ENCODE measurements at regions not wholly inside any gene's neighbourhood (a gene's known extent, or its start where the extent isn't known, plus 50 kb on each side); places are given as distances from the start of the nearest gene placed in this dataset.

GRCh38 chr13:44207476-44207875 lies 166.1 kb upstream of the SERP2 start:
- POLR2A ChIA-PET: no interaction called here
- peaks cover 0 to 6% (median 4%) of the 10 kb centered on the region in 5 donors for H3K27me3 Mint-ChIP-seq
- H3K4me1 Mint-ChIP-seq: no peaks in the 10 kb centered on the region
- H3K9me3 Mint-ChIP-seq: peaks cover 0 to 5% (median 2%) of the 10 kb centered on the region in 9 donors
- peaks cover 0 to 5% (median 0%) of the 10 kb centered on the region in 3 donors for H3K36me3 Mint-ChIP-seq
- H3K27ac Mint-ChIP-seq: no peak overlapping the region
- no peak overlapping the region for H3K4me3 Mint-ChIP-seq
- ATAC-seq: no peak
- DNase-seq: no peak

DNA sequence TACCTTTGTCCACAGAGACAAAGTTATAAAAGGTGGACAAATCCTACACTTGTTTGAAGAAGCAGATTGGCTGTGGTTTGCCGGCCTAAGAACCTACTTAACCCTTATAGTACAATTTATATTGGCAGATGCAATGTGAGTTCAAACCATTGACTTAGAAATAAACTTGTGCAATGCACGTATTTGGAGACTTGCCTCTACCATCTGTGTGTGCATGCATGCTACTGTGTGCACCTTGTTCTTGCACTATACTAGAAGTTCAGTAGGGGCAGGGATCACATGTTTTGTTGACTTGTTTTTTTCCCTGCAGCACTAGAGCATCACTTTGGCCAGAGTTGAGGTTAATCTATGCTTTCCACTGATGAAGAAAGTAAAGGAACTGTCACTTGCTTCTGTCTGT lies 163.1 kb upstream of the SERP2 start:
- H3K4me3 Mint-ChIP-seq: no peak overlapping the region

DNA sequence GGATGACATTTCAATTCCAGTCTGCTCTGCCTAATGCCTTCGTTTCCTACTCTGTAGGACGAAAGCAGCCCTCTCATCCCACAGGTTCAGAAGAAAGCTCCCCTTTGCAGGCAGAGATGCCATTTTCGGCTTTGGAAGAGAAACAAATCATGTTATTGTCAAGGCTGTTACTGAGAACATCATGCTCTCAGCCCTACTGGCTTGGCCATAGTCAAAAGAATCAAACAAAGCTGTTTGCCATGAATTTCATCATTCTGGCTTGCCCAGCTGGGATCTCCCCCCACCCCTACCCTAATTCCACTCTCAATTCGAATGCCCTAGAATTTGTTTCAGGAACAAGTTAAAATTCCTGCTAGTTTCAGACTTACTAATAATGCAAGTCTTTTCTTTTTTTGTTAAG lies 162.3 kb upstream of the SERP2 start:
- H3K9me3 Mint-ChIP-seq: peaks cover 0 to 4% (median 0%) of the 10 kb centered on the region in 9 donors
- ATAC-seq (no peak), DNase-seq (no peak)
- H3K36me3 Mint-ChIP-seq: no peaks in the 10 kb centered on the region
- no peaks in the 10 kb centered on the region for H3K4me1 Mint-ChIP-seq
- no peak overlapping the region for H3K4me3 Mint-ChIP-seq
- POLR2A ChIA-PET: no interaction called here
- H3K27me3 Mint-ChIP-seq: peaks cover 0 to 10% (median 0%) of the 10 kb centered on the region in 5 donors
- H3K27ac Mint-ChIP-seq: no peak overlapping the region

More for the DNA sequence above, 163.1 kb upstream of the SERP2 start:
- no peaks in the 10 kb centered on the region for H3K4me1 Mint-ChIP-seq
- no peak for DNase-seq
- POLR2A ChIA-PET: no interaction called here
- peaks cover 0 to 6% (median 3%) of the 10 kb centered on the region in 5 donors for H3K27me3 Mint-ChIP-seq
- no peak for ATAC-seq
- H3K36me3 Mint-ChIP-seq: peaks cover 0 to 5% (median 0%) of the 10 kb centered on the region in 3 donors
- H3K9me3 Mint-ChIP-seq: peaks cover 0 to 5% (median 2%) of the 10 kb centered on the region in 9 donors
- H3K27ac Mint-ChIP-seq: no peak overlapping the region

- POLR2A ChIA-PET: no interaction called here
- H3K27ac Mint-ChIP-seq: peak overlapping the region in 1 of 10 donors; percentile 23
- peaks cover 0 to 10% (median 0%) of the 10 kb centered on the region in 5 donors for H3K27me3 Mint-ChIP-seq
- ATAC-seq (no peak), DNase-seq (no peak)
- H3K4me3 Mint-ChIP-seq: no peak overlapping the region
- H3K36me3 Mint-ChIP-seq: no peaks in the 10 kb centered on the region
- H3K4me1 Mint-ChIP-seq: no peaks in the 10 kb centered on the region
- peaks cover 0 to 4% (median 0%) of the 10 kb centered on the region in 9 donors for H3K9me3 Mint-ChIP-seq
Observed at GRCh38 chr13:44211704-44212346, 161.8 kb upstream of the SERP2 start.

- POLR2A ChIA-PET: no interaction called here
- no peaks in the 10 kb centered on the region for H3K4me1 Mint-ChIP-seq
- DNase-seq (no peak), ATAC-seq (no peak)
- peaks cover 0 to 10% (median 0%) of the 10 kb centered on the region in 5 donors for H3K27me3 Mint-ChIP-seq
- H3K4me3 Mint-ChIP-seq: no peak overlapping the region
- H3K9me3 Mint-ChIP-seq: peaks cover 0 to 3% (median 0%) of the 10 kb centered on the region in 9 donors
- no peak overlapping the region for H3K27ac Mint-ChIP-seq
- H3K36me3 Mint-ChIP-seq: no peaks in the 10 kb centered on the region
Observed at GRCh38 chr13:44212633-44213396, 160.8 kb upstream of the SERP2 start.

GRCh38 chr13:44218501-44219240 lies 155.0 kb upstream of the SERP2 start:
- ATAC-seq (no peak), DNase-seq (no peak)
- no peaks in the 10 kb centered on the region for H3K36me3 Mint-ChIP-seq
- POLR2A ChIA-PET: no interaction called here
- no peaks in the 10 kb centered on the region for H3K9me3 Mint-ChIP-seq
- peaks cover 0 to 7% (median 0%) of the 10 kb centered on the region in 5 donors for H3K27me3 Mint-ChIP-seq
- H3K27ac Mint-ChIP-seq: no peak overlapping the region
- peaks cover 0 to 2% (median 0%) of the 10 kb centered on the region in 4 donors for H3K4me1 Mint-ChIP-seq
- no peak overlapping the region for H3K4me3 Mint-ChIP-seq

DNA sequence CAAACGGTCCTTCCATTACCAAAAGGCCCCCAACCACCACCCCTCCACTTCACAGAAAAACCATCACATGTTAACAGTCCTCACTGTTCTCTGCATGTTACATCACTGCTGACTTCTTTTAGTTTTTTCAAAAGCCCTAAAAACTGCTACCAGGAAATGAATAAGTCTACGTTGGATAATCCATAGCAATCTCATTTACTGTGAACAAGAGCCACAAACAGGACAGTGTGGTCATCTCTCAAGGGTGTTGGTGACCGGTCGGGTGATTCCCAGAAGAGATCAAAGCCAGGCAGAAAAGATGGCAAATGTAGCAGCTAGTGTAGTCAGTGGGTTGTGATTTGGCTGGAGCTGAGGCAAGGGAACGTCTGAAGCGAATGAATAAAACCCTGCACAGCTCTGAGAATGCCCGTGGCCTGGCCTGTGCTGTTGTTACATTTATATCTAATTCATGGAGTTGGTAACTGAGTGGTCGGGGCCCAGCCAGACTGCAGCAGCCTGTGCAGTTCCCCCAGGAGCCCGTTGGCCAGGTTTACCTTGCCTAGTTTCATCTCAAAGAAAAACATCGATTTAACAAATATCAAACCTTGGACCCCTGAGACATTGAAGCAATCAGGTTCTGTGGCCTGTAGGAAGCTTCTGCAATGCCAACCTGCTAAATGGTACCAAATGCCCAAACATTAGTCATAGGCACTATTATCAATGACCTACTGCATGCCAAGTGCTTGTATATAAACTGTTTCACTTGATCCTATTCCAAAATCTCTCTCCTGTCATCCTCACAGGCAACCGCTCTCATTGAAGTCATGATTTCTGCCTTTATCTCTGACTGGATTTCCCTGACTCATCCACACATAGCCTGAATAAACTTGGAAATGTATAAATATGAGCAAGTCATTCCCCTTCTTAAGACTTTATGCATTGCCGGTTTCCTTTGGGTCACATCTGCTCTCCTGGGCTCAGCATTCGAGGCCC lies 153.8 kb upstream of the SERP2 start:
- DNase-seq: no peak
- POLR2A ChIA-PET: no interaction called here
- Mint-ChIP-seq H3K9me3 (no peaks in the 10 kb centered on the region), H3K27ac (no peak overlapping the region), H3K27me3 (peaks cover 0 to 7% (median 0%) of the 10 kb centered on the region in 5 donors), H3K4me3 (no peak overlapping the region), H3K36me3 (no peaks in the 10 kb centered on the region), H3K4me1 (peaks cover 0 to 2% (median 0%) of the 10 kb centered on the region in 4 donors)
- ATAC-seq: no peak

- Mint-ChIP-seq H3K27ac (no peak overlapping the region), H3K9me3 (no peaks in the 10 kb centered on the region), H3K27me3 (peaks cover 0 to 3% (median 0%) of the 10 kb centered on the region in 5 donors), H3K4me1 (peaks cover 0 to 2% (median 0%) of the 10 kb centered on the region in 4 donors), H3K4me3 (no peak overlapping the region), H3K36me3 (no peaks in the 10 kb centered on the region)
- no peak for DNase-seq
- POLR2A ChIA-PET: no interaction called here
- no peak for ATAC-seq
Observed at GRCh38 chr13:44220948-44221347, 152.7 kb upstream of the SERP2 start.

- no peak for DNase-seq
- no peak for ATAC-seq
- H3K4me3 Mint-ChIP-seq: no peak overlapping the region
- no peaks in the 10 kb centered on the region for H3K27me3 Mint-ChIP-seq
- no peaks in the 10 kb centered on the region for H3K9me3 Mint-ChIP-seq
- no peaks in the 10 kb centered on the region for H3K36me3 Mint-ChIP-seq
- H3K27ac Mint-ChIP-seq: no peak overlapping the region
- H3K4me1 Mint-ChIP-seq: peaks cover 0 to 2% (median 0%) of the 10 kb centered on the region in 4 donors
- POLR2A ChIA-PET: no interaction called here
Observed at GRCh38 chr13:44221657-44222056, 152.0 kb upstream of the SERP2 start.

DNA sequence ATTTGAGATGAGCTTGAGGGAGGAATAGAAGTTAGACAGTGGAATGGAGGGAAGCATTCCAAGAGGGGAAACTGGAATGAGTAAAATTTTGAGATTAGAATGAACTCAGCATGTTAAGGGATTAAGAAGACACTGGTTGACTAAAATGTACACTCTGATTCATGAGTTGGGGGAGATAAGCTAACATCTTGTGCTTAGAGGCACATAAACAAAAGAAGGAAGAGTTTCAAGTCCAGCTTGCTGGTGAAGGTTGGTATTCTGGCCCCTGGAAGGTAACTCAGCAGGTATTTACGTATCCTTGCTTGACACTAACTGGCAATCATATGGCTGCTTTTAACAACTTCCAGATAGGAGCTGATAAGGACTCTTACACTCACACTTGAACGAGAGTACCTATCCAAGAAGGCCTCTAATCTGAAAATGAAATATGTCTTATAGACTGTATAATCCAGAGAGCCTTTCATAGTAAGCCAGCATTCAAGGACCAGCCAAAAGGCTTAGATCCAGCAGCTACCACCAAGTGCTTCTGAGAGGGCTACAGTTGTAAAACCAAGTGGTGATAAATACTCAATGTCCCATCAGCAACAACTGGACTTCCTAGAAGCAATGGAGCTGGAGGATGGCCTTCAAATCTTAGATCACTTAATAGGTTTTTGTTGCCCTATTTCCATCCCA lies 149.7 kb upstream of the SERP2 start:
- DNase-seq (no peak), ATAC-seq (no peak)
- H3K9me3 Mint-ChIP-seq: no peaks in the 10 kb centered on the region
- H3K27ac Mint-ChIP-seq: no peak overlapping the region
- no peaks in the 10 kb centered on the region for H3K27me3 Mint-ChIP-seq
- peaks cover 0 to 2% (median 0%) of the 10 kb centered on the region in 4 donors for H3K4me1 Mint-ChIP-seq
- POLR2A ChIA-PET: no interaction called here
- no peak overlapping the region for H3K4me3 Mint-ChIP-seq
- no peaks in the 10 kb centered on the region for H3K36me3 Mint-ChIP-seq

- Mint-ChIP-seq H3K27ac (no peak overlapping the region), H3K27me3 (no peaks in the 10 kb centered on the region), H3K36me3 (no peaks in the 10 kb centered on the region), H3K4me1 (peaks cover 0 to 2% (median 0%) of the 10 kb centered on the region in 4 donors), H3K9me3 (no peaks in the 10 kb centered on the region), H3K4me3 (no peak overlapping the region)
- ATAC-seq (no peak), DNase-seq (no peak)
- POLR2A ChIA-PET: no interaction called here
Observed at GRCh38 chr13:44224450-44225149, 149.0 kb upstream of the SERP2 start.

Data from naive thymus-derived CD8-positive, alpha-beta T cell (primary cell).